Inferior parietal cortex (tissue), 1 donor: ENCODE measurements at regions not wholly inside any gene's neighbourhood (a gene's known extent, or its start where the extent isn't known, plus 50 kb on each side); places are given as distances from the start of the nearest gene placed in this dataset.
"Not testable (repeated sequence)": the region's sequence is repeated elsewhere in the genome, so short reads cannot be mapped to it uniquely, and the experiment has no call there.

Experiments
- DNase-seq: peaks from one replicate; pipeline ENCODE4 v3.0.0-alpha.2; 2016; ENCODE audit errors: extremely low spot score

GRCh38 chr13:81171065-81171647, 830.2 kb upstream of the SPRY2 start:
- peak; percentile 76 for DNase-seq

- DNase-seq, result not testable (repeated sequence)
Measured at GRCh38 chr13:81163823-81164222, 822.9 kb upstream of the SPRY2 start.

GRCh38 chr13:81153478-81153877, 812.6 kb upstream of the SPRY2 start:
- DNase-seq, result no peak

GRCh38 chr13:81148822-81149221, 807.9 kb upstream of the SPRY2 start:
- DNase-seq, result no peak

GRCh38 chr13:81146576-81146975, 805.6 kb upstream of the SPRY2 start:
- DNase-seq, result not testable (repeated sequence)

- DNase-seq, result no peak
Measured at GRCh38 chr13:81142306-81142999, 801.5 kb upstream of the SPRY2 start.

- DNase-seq, result no peak
Measured at GRCh38 chr13:81140675-81141074, 799.7 kb upstream of the SPRY2 start.

GRCh38 chr13:81139987-81140386, 799.1 kb upstream of the SPRY2 start:
- no peak for DNase-seq

- DNase-seq, result no peak
Measured at GRCh38 chr13:81138353-81138980, 797.5 kb upstream of the SPRY2 start.

GRCh38 chr13:81133066-81133465, 792.1 kb upstream of the SPRY2 start:
- DNase-seq, result no peak

- DNase-seq, result no peak
Measured at GRCh38 chr13:81117416-81117815, 776.5 kb upstream of the SPRY2 start.

GRCh38 chr13:81116461-81117282, 775.7 kb upstream of the SPRY2 start:
- no peak for DNase-seq

GRCh38 chr13:81109026-81109425, 768.1 kb upstream of the SPRY2 start:
- no peak for DNase-seq

- DNase-seq, result no peak
Measured at GRCh38 chr13:81106348-81106747, 765.4 kb upstream of the SPRY2 start.

- DNase-seq, result no peak
Measured at GRCh38 chr13:81104035-81104715, 763.2 kb upstream of the SPRY2 start.

- not testable (repeated sequence) for DNase-seq
Measured at GRCh38 chr13:81102066-81102465, 761.1 kb upstream of the SPRY2 start.

- DNase-seq, result no peak
Measured at GRCh38 chr13:81089371-81090157, 748.6 kb upstream of the SPRY2 start.

- DNase-seq, result no peak
Measured at GRCh38 chr13:81080911-81081454, 740.1 kb upstream of the SPRY2 start.

GRCh38 chr13:81078048-81078447, 737.1 kb upstream of the SPRY2 start:
- no peak for DNase-seq

- DNase-seq, result not testable (repeated sequence)
Measured at GRCh38 chr13:81069822-81070221, 728.9 kb upstream of the SPRY2 start.

- DNase-seq, result no peak
Measured at GRCh38 chr13:81058916-81059290, 718.0 kb upstream of the SPRY2 start.
